ENCODE measurements at regions not wholly inside any gene's neighbourhood (a gene's known extent, or its start where the extent isn't known, plus 50 kb on each side); places are given as distances from the start of the nearest gene placed in this dataset.

- no peak overlapping the region for H3K4me3 ChIP-seq (ENCODE audit: low read length)
- no peak for TF ChIP-seq CTCF (conservative IDR thresholded peaks at IDR 0.05; ENCODE audit: low read length)
- DNase-seq (ENCODE audit: low read depth): no peak
These were observed 121.0 kb upstream of the TBX20 start for GRCh38 chr7:35374858-35375257.

GRCh38 chr7:35371221-35371620, 117.3 kb upstream of the TBX20 start:
- TF ChIP-seq CTCF (conservative IDR thresholded peaks at IDR 0.05; ENCODE audit: low read length): no peak
- no peak for DNase-seq (ENCODE audit: low read depth)

GRCh38 chr7:35370687-35371086, 116.8 kb upstream of the TBX20 start:
- no peak for DNase-seq (ENCODE audit: low read depth)
- TF ChIP-seq CTCF (conservative IDR thresholded peaks at IDR 0.05; ENCODE audit: low read length): no peak
- no peak overlapping the region for H3K4me3 ChIP-seq (ENCODE audit: low read length)

More at GRCh38 chr7:35371221-35371620, 117.3 kb upstream of the TBX20 start:
- no peak overlapping the region for H3K4me3 ChIP-seq (ENCODE audit: low read length)

GRCh38 chr7:35366167-35367155, 112.6 kb upstream of the TBX20 start:
- TF ChIP-seq CTCF (conservative IDR thresholded peaks at IDR 0.05; ENCODE audit: low read length): no peak
- no peak for DNase-seq (ENCODE audit: low read depth)
- no peak overlapping the region for H3K4me3 ChIP-seq (ENCODE audit: low read length)

- no peak overlapping the region for H3K4me3 ChIP-seq (ENCODE audit: low read length)
- TF ChIP-seq CTCF (conservative IDR thresholded peaks at IDR 0.05; ENCODE audit: low read length): no peak
- DNase-seq (ENCODE audit: low read depth): no peak
These were observed 111.6 kb upstream of the TBX20 start for GRCh38 chr7:35365523-35365922.

GRCh38 chr7:35362341-35362740, 108.4 kb upstream of the TBX20 start:
- no peak for TF ChIP-seq CTCF (conservative IDR thresholded peaks at IDR 0.05; ENCODE audit: low read length)
- no peak for DNase-seq (ENCODE audit: low read depth)
- no peak overlapping the region for H3K4me3 ChIP-seq (ENCODE audit: low read length)

- H3K4me3 ChIP-seq (ENCODE audit: low read length): no peak overlapping the region
- no peak for DNase-seq (ENCODE audit: low read depth)
- TF ChIP-seq CTCF (conservative IDR thresholded peaks at IDR 0.05; ENCODE audit: low read length): no peak
These were observed 105.5 kb upstream of the TBX20 start for GRCh38 chr7:35359423-35359822.
